ENCODE measurements at regions not wholly inside any gene's neighbourhood (a gene's known extent, or its start where the extent isn't known, plus 50 kb on each side); places are given as distances from the start of the nearest gene placed in this dataset.

GRCh38 chr15:70353606-70354345 lies 256.1 kb upstream of the TLE3 start:
- no peak overlapping the region for H3K4me3 ChIP-seq (ENCODE audit: extremely low read depth, insufficient read depth, low read length, poor library complexity, severe bottlenecking)
- no peaks in the 10 kb centered on the region for H3K9me3 ChIP-seq (ENCODE audit: control insufficient read depth, low read length)
- WGBS, 2 experiments (ENCODE audit: insufficient coverage in 2 of 2): 85 to 94% methylated on average over 11 to 12 of the region's 12 CpGs
- H3K27ac ChIP-seq (ENCODE audit: low read depth, low read length, severe bottlenecking): no peak overlapping the region
- H3K4me1 ChIP-seq (ENCODE audit: control insufficient read depth, insufficient read depth, low read length, poor library complexity, severe bottlenecking): peaks cover 17% of the 10 kb centered on the region
- H3K36me3 ChIP-seq (ENCODE audit: control insufficient read depth, insufficient read depth, low read length): no peaks in the 10 kb centered on the region

GRCh38 chr15:70351941-70352774 lies 254.4 kb upstream of the TLE3 start:
- no peak overlapping the region for H3K4me3 ChIP-seq (ENCODE audit: extremely low read depth, insufficient read depth, low read length, poor library complexity, severe bottlenecking)
- no peaks in the 10 kb centered on the region for H3K9me3 ChIP-seq (ENCODE audit: control insufficient read depth, low read length)
- H3K36me3 ChIP-seq (ENCODE audit: control insufficient read depth, insufficient read depth, low read length): no peaks in the 10 kb centered on the region
- H3K4me1 ChIP-seq (ENCODE audit: control insufficient read depth, insufficient read depth, low read length, poor library complexity, severe bottlenecking): peaks cover 10% of the 10 kb centered on the region
- 77 to 91% methylated on average over 3 of the region's 3 CpGs for WGBS, 2 experiments (ENCODE audit: insufficient coverage in 2 of 2)
- no peak overlapping the region for H3K27ac ChIP-seq (ENCODE audit: low read depth, low read length, severe bottlenecking)

- no peaks in the 10 kb centered on the region for H3K36me3 ChIP-seq (ENCODE audit: control insufficient read depth, insufficient read depth, low read length)
- 90 to 94% methylated on average over 2 of the region's 5 CpGs for whole genome bisulfite sequencing, 2 experiments (ENCODE audit: insufficient coverage in 2 of 2)
- H3K27ac ChIP-seq (ENCODE audit: low read depth, low read length, severe bottlenecking): no peak overlapping the region
- no peak overlapping the region for H3K4me3 ChIP-seq (ENCODE audit: extremely low read depth, insufficient read depth, low read length, poor library complexity, severe bottlenecking)
- H3K4me1 ChIP-seq (ENCODE audit: control insufficient read depth, insufficient read depth, low read length, poor library complexity, severe bottlenecking): peaks cover 3% of the 10 kb centered on the region
- H3K9me3 ChIP-seq (ENCODE audit: control insufficient read depth, low read length): no peaks in the 10 kb centered on the region
These were observed 253.7 kb upstream of the TLE3 start for GRCh38 chr15:70351391-70351790.

GRCh38 chr15:70348581-70349344 lies 251.0 kb upstream of the TLE3 start:
- WGBS, 2 experiments (ENCODE audit: insufficient coverage in 2 of 2): 83 to 91% methylated on average over 14 of the region's 17 CpGs
- no peaks in the 10 kb centered on the region for H3K36me3 ChIP-seq (ENCODE audit: control insufficient read depth, insufficient read depth, low read length)
- H3K27ac ChIP-seq (ENCODE audit: low read depth, low read length, severe bottlenecking): no peak overlapping the region
- H3K9me3 ChIP-seq (ENCODE audit: control insufficient read depth, low read length): no peaks in the 10 kb centered on the region
- H3K4me3 ChIP-seq (ENCODE audit: extremely low read depth, insufficient read depth, low read length, poor library complexity, severe bottlenecking): no peak overlapping the region
- H3K4me1 ChIP-seq (ENCODE audit: control insufficient read depth, insufficient read depth, low read length, poor library complexity, severe bottlenecking): no peaks in the 10 kb centered on the region

- H3K27ac ChIP-seq (ENCODE audit: low read depth, low read length, severe bottlenecking): no peak overlapping the region
- no peaks in the 10 kb centered on the region for H3K36me3 ChIP-seq (ENCODE audit: control insufficient read depth, insufficient read depth, low read length)
- 92% methylated on average over 2 of the region's 2 CpGs; no CpG with 5 or more reads in 1 of the 2 experiments for WGBS, 2 experiments (ENCODE audit: insufficient coverage in 2 of 2)
- no peak overlapping the region for H3K4me3 ChIP-seq (ENCODE audit: extremely low read depth, insufficient read depth, low read length, poor library complexity, severe bottlenecking)
- H3K4me1 ChIP-seq (ENCODE audit: control insufficient read depth, insufficient read depth, low read length, poor library complexity, severe bottlenecking): no peaks in the 10 kb centered on the region
- H3K9me3 ChIP-seq (ENCODE audit: control insufficient read depth, low read length): no peaks in the 10 kb centered on the region
These were observed 250.5 kb upstream of the TLE3 start for GRCh38 chr15:70348226-70348543.

- H3K36me3 ChIP-seq (ENCODE audit: control insufficient read depth, insufficient read depth, low read length): no peaks in the 10 kb centered on the region
- H3K27ac ChIP-seq (ENCODE audit: low read depth, low read length, severe bottlenecking): no peak overlapping the region
- H3K4me3 ChIP-seq (ENCODE audit: extremely low read depth, insufficient read depth, low read length, poor library complexity, severe bottlenecking): no peak overlapping the region
- 93 to 97% methylated on average over 3 to 4 of the region's 7 CpGs for WGBS, 2 experiments (ENCODE audit: insufficient coverage in 2 of 2)
- H3K4me1 ChIP-seq (ENCODE audit: control insufficient read depth, insufficient read depth, low read length, poor library complexity, severe bottlenecking): no peaks in the 10 kb centered on the region
- H3K9me3 ChIP-seq (ENCODE audit: control insufficient read depth, low read length): no peaks in the 10 kb centered on the region
These were observed 249.9 kb upstream of the TLE3 start for GRCh38 chr15:70347321-70348225.

- Histone ChIP-seq H3K36me3 (ENCODE audit: control insufficient read depth, insufficient read depth, low read length) (no peaks in the 10 kb centered on the region), H3K4me3 (ENCODE audit: extremely low read depth, insufficient read depth, low read length, poor library complexity, severe bottlenecking) (no peak overlapping the region), H3K27ac (ENCODE audit: low read depth, low read length, severe bottlenecking) (no peak overlapping the region), H3K4me1 (ENCODE audit: control insufficient read depth, insufficient read depth, low read length, poor library complexity, severe bottlenecking) (peaks cover 3% of the 10 kb centered on the region), H3K9me3 (ENCODE audit: control insufficient read depth, low read length) (no peaks in the 10 kb centered on the region)
- WGBS, 2 experiments (ENCODE audit: insufficient coverage in 2 of 2): 88 to 97% methylated on average over 6 to 7 of the region's 7 CpGs
These were observed 247.7 kb upstream of the TLE3 start for GRCh38 chr15:70345251-70346019.

GRCh38 chr15:70344666-70345065 lies 246.9 kb upstream of the TLE3 start:
- Histone ChIP-seq H3K27ac (ENCODE audit: low read depth, low read length, severe bottlenecking) (no peak overlapping the region), H3K4me1 (ENCODE audit: control insufficient read depth, insufficient read depth, low read length, poor library complexity, severe bottlenecking) (peaks cover 11% of the 10 kb centered on the region), H3K4me3 (ENCODE audit: extremely low read depth, insufficient read depth, low read length, poor library complexity, severe bottlenecking) (no peak overlapping the region), H3K36me3 (ENCODE audit: control insufficient read depth, insufficient read depth, low read length) (no peaks in the 10 kb centered on the region), H3K9me3 (ENCODE audit: control insufficient read depth, low read length) (no peaks in the 10 kb centered on the region)
- WGBS, 2 experiments (ENCODE audit: insufficient coverage in 2 of 2): 92 to 100% methylated on average over 2 to 3 of the region's 3 CpGs

- no peaks in the 10 kb centered on the region for H3K9me3 ChIP-seq (ENCODE audit: control insufficient read depth, low read length)
- WGBS, 2 experiments (ENCODE audit: insufficient coverage in 2 of 2): 74 to 93% methylated on average over 5 to 7 of the region's 17 CpGs
These were observed 246.4 kb upstream of the TLE3 start for GRCh38 chr15:70343961-70344621.

More at GRCh38 chr15:70343961-70344621, 246.4 kb upstream of the TLE3 start:
- Histone ChIP-seq H3K36me3 (ENCODE audit: control insufficient read depth, insufficient read depth, low read length) (no peaks in the 10 kb centered on the region), H3K27ac (ENCODE audit: low read depth, low read length, severe bottlenecking) (no peak overlapping the region), H3K4me1 (ENCODE audit: control insufficient read depth, insufficient read depth, low read length, poor library complexity, severe bottlenecking) (peaks cover 15% of the 10 kb centered on the region), H3K4me3 (ENCODE audit: extremely low read depth, insufficient read depth, low read length, poor library complexity, severe bottlenecking) (no peak overlapping the region)

All from mesodermal cell (in vitro differentiated cells).